K562 (cell line): ENCODE measurements at regions not wholly inside any gene's neighbourhood (a gene's known extent, or its start where the extent isn't known, plus 50 kb on each side); places are given as distances from the start of the nearest gene placed in this dataset.

Source experiments
- DACH1 ChIP-seq: fragments of 450-650 bp; IDR thresholded peaks from 2 replicates; pipeline ENCODE4 v1.6.1; 2018; ENCODE audit not compliant: partially characterized antibody
- KLF1 ChIP-seq: fragments of 450-650 bp; IDR thresholded peaks from 2 replicates; pipeline ENCODE4 v1.6.1; 2016; ENCODE audit warnings: missing genetic modification characterization, missing compliant biosample characterization
- MAZ ChIP-seq, 2 experiments: fragments of 450-650 bp in 1 of 2; sonication (generic) in 1 of 2; formaldehyde crosslinking; IDR thresholded peaks in 1 of 2; conservative IDR thresholded peaks in 1 of 2; 2 replicates each; pipeline versions ENCODE4 v1.4.0 to v1.5.0; 2020; ENCODE audit warnings: mild to moderate bottlenecking in 1 of 2, missing genetic modification reagents in 1 of 2
- RAD21 ChIP-seq, 2 experiments: fragments of 250-450 bp in 1 of 2; fragments of 450-650 bp in 1 of 2; sonication (Bioruptor Pico) in 1 of 2; formaldehyde crosslinking in 1 of 2; IDR thresholded peaks in 1 of 2; conservative IDR thresholded peaks in 1 of 2; 2 replicates each; pipeline versions ENCODE4 v1.4.0 to v1.8.0; 2020 to 2022; ENCODE audit warnings: mild to moderate bottlenecking in 2 of 2, moderate library complexity in 1 of 2
- SIN3A ChIP-seq, 2 experiments: fragments of 150-350 bp in 1 of 2; IDR thresholded peaks; 2 replicates each; pipeline ENCODE4 v1.6.1; 2011 to 2016; ENCODE audit warnings: borderline replicate concordance in 2 of 2, low read depth in 2 of 2, low read length in 2 of 2, mild to moderate bottlenecking in 2 of 2, moderate library complexity in 2 of 2; ENCODE audit not compliant: control insufficient read depth in 1 of 2
- SMAD1 ChIP-seq: fragments of 150-350 bp; IDR thresholded peaks from 2 replicates; pipeline ENCODE4 v1.6.1; 2014; ENCODE audit warnings: low read length, low read depth; ENCODE audit not compliant: partially characterized antibody
- TBL1XR1 ChIP-seq, 2 experiments: IDR thresholded peaks; 2 replicates each; pipeline ENCODE4 v1.6.1; 2012; ENCODE audit warnings: improper control_type of control experiment in 2 of 2, low read length in 2 of 2, mild to moderate bottlenecking in 1 of 2
- YY1 ChIP-seq, 3 experiments: IDR thresholded peaks; 2 replicates each; pipeline ENCODE4 v1.6.1; 2011; ENCODE audit warnings: low read length in 2 of 3, mild to moderate bottlenecking in 2 of 3, moderate library complexity in 2 of 3, borderline replicate concordance in 1 of 3, control low read depth in 1 of 3, low read depth in 1 of 3; ENCODE audit not compliant: insufficient read depth in 3 of 3, insufficient replicate concordance in 2 of 3, control insufficient read depth in 1 of 3, insufficient read length in 1 of 3; ENCODE audit errors: extremely low read depth in 1 of 3
- ZKSCAN8 ChIP-seq: fragments of 200-800 bp; sonication (Bioruptor generic); IDR thresholded peaks from 2 replicates; pipeline ENCODE4 v1.6.1; 2016; ENCODE audit warnings: missing genetic modification characterization, missing compliant biosample characterization
- ZNF551 ChIP-seq: fragments of 250-450 bp; sonication (Bioruptor Pico); IDR thresholded peaks from 2 replicates; pipeline ENCODE4 v1.5.0; 2021; ENCODE audit warnings: mild to moderate bottlenecking, moderate library complexity

GRCh38 chr7:25069900-25070443, 55.1 kb downstream of the CYCS start (continued):
- TF ChIP-seq YY1 (IDR thresholded peaks at IDR 0.05; ENCODE audit: borderline replicate concordance in 1 of 3, control insufficient read depth in 1 of 3, extremely low read depth in 1 of 3, insufficient read depth in 3 of 3, insufficient read length in 1 of 3, insufficient replicate concordance in 2 of 3, low read depth in 1 of 3, low read length in 2 of 3) (no peak), SIN3A (IDR thresholded peaks at IDR 0.05; ENCODE audit: borderline replicate concordance in 2 of 2, control insufficient read depth in 1 of 2, low read depth in 2 of 2, low read length in 2 of 2) (no peak), KLF1 (no peak), DACH1 (no peak), RAD21 (CRISPR knock-in tag; conservative IDR thresholded peaks at IDR 0.05 in 1 of 2, IDR thresholded peaks at IDR 0.05 in 1 of 2) (peak; percentile 80 to 84), SMAD1 (no peak), MAZ (CRISPR knock-in tag; conservative IDR thresholded peaks at IDR 0.05 in 1 of 2, IDR thresholded peaks at IDR 0.05 in 1 of 2) (no peak), TBL1XR1 (IDR thresholded peaks at IDR 0.05; ENCODE audit: low read length in 2 of 2) (no peak), ZNF551 (CRISPR knock-in tag) (no peak), ZKSCAN8 (no peak)
- TF ChIP-seq, all 486 proteins: peak for 19
